HG02759 (cell line): ENCODE measurements at regions not wholly inside any gene's neighbourhood (a gene's known extent, or its start where the extent isn't known, plus 50 kb on each side); places are given as distances from the start of the nearest gene placed in this dataset.

Experiments used
- ATAC-seq: cut with Tn5 transposase; IDR thresholded peaks from one replicate; pipeline ENCODE4 v1.9.1; 2021; ENCODE audit warnings: mild to moderate bottlenecking, moderate library complexity; ENCODE audit not compliant: unreplicated experiment

DNA sequence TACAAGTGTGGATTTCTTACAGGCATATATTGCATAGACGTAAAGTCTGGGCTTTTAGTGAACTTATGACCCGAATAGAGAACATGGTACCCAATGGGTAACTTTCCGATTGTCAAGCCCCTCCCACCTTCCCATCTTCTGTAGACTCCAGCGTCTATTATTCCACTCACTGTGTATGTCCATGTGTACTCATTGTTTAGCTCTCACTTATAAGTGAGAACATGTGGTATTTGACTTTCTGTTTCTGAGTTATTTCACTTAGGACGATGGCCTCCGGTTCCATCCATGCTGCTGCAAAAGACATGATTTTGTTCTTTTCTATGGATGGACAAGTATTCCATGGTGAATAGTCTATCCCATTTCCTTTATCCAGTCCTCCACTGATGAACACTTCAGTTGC is 306.4 kb downstream of the CD83 start:
- ATAC-seq: no peak

DNA sequence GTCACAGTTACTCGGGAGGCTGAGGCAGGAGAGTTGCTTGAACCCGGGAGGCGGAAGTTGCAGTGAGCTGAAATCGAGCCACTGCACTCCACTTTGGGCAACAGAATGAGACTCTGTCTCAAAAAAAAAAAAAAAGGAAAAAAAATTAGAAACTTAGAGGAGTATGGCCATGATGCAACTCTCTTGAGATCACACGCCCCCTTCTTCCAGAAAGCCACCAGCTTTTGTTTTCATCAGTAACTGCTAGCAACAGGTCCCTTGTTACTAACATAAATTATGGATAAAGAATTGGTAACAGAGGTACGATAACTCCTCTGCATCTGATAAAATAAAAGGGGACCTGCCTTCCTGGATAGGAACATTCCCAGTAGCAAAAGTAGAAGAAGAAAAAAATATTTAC is 308.2 kb downstream of the CD83 start:
- ATAC-seq: no peak

DNA sequence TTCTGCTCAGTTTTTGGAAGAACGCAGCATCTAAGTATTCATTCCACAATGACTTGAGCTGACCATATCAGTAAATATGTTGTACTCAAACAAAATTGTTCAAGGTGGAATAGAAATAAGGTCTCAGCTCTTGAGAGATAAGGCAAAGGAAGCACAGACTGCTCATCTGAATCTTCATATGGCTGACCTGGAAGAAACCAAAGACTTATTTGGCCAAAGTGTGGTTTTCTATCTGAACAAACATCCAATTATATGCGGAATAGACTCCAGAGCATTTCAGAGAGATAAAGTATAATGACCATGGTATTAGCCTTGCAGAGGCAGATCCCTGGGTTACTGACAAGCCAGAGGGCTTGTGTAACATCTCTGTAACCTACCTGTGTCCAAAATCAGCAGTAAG is 308.7 kb downstream of the CD83 start:
- ATAC-seq: no peak

DNA sequence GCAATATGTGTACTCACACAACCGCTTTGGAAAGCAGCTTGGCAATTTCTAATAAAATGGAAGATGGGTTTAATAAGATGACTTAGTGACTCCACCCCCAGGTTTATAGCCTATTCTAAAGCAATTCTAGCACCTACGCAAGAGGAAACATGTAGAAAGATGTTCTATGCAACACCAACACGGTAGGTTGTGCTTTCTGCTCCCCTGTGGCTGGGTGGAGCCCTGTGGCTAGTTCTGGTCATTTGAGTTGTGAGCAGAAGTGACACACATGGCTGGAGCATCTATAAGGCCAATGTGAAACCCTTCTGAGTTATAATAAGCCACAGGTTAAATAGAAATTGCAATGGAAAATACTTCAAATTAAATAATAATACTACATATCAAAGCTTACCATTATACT is 310.7 kb downstream of the CD83 start:
- no peak for ATAC-seq

DNA sequence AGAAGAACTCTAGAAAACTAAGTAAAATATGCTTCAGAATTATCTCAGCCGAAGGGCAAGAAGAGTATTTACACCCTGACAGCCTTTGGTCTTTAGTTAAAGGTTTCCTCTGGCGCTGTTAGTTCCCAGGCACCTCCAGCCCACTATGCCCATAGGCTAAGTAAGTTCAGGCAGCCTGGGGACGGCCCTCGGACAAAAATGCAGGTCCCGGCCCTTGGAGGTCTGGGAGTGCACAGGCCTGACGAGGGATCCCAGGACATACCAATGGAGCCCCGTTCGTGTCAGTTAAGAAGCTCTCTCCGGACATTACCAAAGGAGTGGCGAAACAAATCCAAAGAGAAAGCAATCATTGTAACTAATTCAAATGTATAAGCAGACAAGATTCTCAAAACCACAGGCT is 311.8 kb downstream of the CD83 start:
- no peak for ATAC-seq

DNA sequence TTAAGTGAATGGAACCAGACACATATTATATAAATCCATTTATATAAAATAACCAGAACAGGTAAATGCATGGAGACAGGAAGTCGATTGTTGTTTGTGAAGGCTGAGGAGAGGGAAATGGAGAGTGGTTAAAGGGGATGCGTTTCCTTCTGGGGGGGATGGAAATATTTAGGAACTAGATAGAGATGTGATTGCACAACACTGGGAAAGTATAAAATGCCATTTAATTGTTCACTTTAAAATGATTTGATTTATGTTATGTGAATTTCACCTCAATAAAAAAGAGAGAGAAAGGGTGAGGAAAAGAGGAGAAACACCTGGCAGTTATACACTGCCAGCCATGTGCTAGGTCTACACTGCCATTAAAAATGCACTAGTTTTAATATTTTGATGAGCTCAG is 312.6 kb downstream of the CD83 start:
- no peak for ATAC-seq

DNA sequence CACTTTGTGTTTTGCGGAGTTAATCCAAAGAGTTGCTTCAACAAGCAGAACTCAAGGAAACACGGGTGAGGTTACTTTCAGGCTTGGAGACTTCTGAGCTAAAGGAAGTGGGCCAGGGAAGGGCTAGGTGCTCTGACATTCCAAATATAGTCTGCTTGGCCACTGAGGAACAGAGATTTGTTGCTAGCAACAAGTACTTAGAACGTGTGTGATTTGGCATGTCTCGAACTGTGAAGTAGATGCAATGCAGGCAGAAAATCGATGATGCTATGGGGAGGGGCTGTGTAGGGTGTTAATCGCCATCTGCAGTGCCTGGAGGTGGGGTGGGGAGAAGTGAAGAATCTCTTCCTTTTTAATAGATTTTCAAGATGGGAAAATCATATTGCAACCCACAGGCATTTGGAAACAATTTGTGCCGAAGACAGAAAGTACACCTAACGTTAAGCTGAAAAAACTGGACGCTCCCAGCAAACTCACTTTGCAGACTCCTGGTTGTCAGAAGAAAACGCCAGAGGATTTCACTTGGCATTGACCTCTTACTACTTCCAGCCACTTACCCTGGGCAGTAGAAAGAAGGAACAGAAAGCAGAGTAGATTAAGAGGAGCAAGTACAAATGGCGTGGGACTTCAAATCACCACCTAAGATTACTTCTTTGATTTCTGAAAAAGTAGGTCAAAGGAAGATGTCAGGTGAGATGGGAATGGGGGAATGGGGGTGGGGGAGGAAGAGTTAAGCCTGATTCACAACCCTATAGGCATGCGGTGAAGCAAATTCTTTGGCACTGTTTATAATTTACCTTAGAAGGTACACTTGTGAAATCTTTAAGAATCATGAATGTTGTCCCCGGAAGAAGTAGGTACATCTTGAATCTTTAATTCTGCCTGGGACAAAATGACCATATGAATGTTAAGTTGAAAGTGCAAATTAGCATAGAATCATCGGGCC is 314.1 kb downstream of the CD83 start:
- no peak for ATAC-seq

DNA sequence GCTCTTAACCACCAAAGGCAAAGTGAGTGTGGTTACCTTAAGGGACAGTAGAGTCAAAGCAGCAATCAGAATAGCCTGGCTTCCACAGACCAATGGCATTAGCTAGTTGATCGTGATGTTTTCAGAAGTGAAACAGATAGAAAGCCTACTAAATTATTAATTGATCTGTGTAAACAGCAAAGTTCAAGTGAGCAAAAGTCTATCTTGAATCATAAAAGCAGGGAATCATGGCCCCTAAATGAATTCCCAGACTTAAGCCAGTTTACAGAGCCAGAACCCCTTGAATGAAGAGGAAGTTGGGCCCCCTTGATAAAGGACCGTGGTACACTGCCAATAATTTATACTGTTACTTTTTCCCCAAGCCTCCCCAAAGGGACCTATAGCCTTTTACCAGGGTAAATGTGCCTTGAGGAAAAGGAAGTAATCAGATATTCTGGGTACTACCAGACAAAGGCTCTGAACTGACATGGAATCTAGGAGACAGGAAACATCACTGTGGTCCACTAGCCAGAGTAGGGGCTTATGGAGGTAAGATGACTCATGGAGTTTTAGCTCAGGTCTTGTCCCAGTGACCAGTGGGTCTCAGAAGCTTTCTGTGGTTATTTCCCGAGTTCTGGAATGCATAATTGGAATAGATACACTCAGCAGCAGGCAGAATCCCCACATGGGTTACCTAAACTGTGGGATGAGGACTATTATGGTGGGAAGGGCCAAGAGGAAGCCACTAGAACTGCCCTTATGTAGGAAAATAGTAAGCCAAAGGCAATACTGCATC is 317.5 kb downstream of the CD83 start:
- no peak for ATAC-seq

DNA sequence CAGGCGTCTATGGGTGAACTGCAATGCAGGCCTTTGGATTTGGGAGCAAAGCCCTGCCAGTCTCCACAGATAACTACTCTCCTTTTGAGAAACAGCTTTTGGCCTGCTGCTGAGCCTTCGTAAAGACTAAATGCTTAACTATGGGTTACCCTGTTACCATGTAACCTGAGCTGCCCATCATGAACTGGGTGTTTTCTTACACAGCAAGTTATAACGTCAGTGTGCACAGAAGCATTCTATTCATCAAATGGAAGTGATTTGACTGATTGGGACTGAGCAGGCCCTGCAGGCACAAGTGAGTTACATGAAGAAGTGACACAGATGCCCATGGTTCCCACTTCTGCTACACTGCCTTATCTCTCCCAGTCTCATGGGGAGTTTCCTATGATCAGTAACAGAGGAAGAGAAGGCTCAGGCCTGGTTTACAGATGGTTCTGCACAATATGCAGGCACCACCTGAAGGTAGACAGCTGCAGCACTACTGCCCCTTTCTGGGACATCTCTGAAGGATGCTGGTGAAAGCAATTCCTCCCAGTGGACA is 319.1 kb downstream of the CD83 start:
- ATAC-seq: no peak

DNA sequence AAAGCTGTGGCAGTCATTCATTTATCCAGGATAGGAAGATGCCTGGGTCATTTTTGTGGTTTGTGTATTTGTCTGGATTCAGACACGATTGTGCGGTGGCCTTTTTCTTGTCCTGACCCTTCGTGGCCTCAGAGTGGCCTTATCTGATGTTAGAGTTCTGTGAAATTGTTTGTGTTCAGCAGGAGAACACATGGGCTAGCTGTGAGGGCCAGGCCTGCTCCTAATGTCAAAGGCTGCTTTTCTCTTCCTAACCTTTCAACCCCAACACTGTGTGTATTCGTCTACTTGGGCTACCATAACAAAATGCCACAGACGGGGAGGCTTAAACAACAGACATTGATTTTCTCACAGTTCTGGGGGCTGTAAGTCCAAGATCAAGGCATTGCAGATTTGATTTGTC is 321.8 kb downstream of the CD83 start:
- no peak for ATAC-seq

DNA sequence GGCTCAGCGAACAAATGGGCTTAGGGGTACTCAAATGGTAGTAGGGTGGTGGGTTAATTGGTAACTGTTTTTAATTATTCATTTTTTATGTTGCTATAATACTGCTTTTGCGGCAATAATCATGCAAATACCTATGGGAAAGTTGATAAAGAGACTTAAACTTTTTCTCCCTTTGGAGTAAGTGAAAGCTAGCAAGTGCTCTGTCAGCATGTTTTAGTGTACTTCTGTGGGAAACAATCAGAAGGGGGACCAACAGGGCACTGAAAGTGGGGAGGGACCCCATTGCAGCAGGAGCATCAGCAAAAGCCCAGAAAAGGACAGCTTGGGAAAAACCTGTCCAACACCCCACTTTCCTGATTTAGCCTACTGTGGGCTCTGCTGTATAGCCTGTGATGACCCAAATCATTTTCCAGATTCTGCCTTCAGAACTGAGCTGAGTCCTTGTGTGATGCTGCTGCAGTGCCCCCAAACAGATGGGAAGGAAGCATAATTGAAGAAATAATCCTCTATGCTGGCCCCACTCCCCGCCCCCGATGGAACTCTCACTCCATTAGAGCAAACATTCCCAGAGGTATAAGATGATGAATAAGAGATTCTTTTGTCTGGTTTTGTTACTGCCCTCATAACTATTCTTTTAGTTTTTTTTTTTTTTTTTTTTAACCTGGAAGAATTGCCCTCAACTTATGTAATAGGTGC is 322.8 kb downstream of the CD83 start:
- ATAC-seq: no peak

DNA sequence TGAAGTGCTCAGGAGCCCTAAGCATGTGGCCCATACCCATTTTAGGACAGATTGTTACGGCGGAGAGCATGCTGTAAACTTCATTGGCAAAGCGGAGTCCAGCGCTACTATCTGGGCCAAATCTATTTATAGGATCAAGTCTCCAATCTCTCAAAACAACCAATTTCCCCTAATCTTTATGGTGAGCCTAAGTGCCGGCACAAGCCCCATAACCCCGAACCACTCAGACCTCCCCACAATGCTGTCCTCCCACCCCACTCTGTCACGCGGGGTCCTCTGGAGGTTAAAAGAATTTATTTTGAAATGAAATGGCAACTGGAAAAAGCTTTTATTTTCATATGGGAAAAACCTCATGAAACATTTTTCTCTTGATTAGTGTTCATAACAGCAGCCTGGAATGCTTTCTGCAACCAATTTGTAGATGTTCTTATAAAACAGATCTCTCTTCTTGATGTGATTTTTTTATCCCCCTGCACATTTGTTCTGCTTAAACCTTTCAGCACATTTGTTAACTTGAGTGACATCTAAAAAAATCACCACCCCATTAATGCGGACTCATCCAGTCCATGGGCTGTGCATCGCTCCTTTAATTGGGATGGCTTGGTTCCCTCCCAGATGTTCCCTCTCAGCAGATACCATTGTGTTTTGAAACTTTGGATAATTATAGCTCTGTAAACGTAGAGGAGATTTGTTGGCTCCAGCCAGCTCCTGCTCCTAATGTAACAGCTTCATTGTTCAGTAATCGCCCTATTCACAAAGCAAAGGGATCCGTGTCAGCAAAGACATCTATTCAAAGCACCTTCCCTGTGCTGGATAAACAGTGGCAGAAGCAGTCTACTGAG is 323.6 kb downstream of the CD83 start:
- ATAC-seq: no peak

DNA sequence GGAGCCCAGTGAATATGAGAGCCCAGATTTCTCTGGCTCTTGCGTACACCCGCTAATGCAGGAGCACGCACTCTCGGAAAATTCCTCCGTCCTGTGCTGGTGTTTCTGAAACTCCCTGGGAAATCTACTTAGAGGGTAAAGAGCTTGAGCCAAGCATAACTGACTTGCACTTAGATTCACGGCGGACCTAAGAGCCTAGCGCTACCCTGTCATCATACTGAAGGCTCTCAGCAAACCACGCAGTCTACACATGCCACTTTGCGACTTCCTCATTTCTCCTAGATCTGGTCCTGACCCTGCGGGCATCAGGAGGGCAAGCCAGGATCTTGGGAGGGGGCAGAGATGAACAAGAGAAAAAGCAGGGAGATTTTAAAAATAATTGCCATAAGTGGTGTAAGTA is 324.7 kb downstream of the CD83 start:
- no peak for ATAC-seq

DNA sequence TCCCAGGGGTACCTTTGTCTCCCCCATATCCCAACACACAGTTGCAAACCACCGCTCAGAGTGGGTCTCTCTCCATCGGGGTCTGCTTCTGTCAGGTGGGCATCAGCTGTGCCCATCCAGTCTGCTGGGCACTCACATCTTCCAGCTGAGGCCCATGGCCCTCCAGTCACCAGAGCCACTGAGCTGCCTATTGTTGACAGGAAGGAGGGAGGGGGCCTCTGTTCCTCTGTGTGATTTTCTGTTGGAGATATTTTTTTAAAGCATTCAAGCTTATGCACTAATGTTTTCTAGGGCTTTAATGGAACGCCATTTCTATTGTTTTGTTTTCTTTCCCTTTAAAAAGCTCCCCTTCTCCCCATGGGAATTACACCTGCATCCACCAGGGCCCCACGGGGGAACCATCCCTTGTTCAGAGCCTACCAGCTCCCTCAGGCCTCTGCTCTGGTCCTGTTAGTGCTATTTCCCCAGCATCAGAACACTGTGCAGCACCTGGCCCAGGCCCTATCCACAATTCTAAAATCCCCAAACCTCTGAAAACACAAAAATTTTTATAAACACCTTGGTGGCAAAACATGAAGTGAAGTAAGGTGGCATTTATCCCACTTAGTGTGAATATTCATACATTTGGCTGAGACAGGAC is 326.2 kb downstream of the CD83 start:
- ATAC-seq: no peak

DNA sequence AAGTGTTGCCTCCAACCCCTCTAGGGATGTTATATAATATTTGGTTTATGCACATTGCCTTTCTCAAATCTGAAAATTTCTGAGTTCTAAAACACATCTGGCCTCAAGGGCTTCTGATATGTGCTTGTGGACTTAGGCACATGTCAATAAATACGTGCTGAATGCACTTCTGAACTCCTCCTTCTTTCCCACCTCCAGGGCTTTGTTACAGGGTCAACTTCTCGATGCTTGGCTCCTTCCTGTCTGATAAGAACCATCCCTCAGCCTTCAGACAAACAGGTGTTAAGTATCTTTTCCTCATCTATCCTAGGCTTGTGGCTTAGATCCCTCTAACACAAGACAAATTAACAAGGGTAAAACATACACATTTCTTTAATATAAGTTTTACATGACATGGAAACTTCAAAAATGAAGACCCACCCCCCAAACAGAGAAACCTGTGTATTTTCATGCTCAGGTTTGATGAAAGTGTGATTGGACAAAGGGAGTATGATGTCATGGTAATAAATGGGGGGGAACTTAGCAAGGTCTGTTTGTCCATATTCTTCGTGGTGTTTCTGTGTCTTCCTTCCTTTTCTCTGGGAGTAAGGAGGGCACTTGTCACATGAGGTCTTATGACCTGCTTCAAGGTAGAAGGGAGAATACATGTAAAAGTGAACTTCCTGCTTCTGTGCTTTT is 326.9 kb downstream of the CD83 start:
- no peak for ATAC-seq

DNA sequence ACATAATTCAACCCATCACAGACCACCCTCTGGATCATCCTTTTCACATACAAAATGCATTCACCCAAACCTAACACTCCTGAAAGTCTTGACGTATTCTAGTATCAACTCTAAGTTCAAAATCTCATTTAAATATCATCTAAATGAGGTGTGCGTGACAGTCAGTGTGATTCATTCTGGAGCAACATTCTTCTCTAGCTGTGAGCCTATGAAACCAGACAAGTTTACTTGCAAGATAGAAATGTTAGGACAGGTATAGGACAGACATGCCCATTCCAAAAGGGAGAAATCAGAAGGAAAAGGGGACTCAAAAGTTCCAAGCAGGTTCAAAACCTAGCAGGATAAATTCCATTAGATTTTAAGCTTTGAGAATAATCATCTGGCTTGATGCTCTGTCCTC is 329.7 kb downstream of the CD83 start:
- ATAC-seq: no peak

DNA sequence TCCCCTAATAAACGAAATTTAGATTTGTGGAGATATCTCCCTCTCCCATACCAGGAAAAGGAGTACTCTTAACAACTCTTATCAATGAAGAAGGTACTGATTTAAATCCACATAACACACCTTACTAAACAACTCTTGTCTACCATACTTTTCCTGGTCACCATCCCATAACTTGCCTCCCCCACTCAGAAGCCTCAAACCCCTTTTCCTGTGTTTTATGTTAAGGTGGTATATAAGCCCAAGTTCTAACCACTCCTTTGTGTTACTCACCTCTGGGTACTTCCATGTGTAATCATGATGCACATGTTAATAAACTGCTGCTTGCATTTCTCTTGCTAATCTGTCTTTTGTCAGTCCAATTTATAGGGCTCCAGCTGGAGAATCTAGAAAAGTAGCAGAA is 330.7 kb downstream of the CD83 start:
- ATAC-seq: no peak

DNA sequence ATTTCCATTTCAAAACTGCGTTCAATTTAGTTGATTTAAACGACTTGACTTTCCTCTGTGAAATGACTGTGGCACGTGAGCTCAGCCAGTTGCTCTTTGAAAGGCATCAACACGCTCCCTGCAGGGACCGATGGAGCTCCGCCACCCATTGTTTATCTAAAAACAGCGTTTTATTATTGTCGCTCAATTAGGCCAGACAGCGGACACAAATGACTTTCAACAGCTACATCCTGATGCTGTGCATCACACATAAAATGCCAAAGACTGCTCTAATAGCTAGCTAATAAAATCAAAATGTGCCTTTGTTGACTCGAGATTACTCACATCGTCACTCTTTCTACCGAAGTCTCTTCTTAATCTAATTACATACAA is 332.5 kb downstream of the CD83 start:
- ATAC-seq: no peak

DNA sequence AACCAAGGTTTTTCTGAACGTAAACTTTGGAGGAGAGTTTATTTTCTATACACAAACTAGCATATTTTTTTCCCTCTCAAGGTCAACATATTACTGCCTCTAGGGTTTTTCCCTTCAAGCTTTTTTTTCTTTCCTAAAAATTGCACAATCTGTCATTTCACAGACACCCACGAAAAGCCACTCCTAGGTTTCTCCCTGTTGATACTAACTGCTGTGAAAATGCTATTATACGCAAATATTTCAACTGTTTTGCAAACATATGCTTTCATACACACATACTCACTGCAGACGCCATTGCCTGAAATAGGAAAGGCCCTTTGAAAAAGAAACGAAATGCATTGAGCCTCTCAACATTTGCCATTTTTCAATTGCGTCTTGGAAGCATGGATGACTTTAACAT is 333.0 kb downstream of the CD83 start:
- no peak for ATAC-seq
